ENCODE measurements at regions not wholly inside any gene's neighbourhood (a gene's known extent, or its start where the extent isn't known, plus 50 kb on each side); places are given as distances from the start of the nearest gene placed in this dataset.

DNA sequence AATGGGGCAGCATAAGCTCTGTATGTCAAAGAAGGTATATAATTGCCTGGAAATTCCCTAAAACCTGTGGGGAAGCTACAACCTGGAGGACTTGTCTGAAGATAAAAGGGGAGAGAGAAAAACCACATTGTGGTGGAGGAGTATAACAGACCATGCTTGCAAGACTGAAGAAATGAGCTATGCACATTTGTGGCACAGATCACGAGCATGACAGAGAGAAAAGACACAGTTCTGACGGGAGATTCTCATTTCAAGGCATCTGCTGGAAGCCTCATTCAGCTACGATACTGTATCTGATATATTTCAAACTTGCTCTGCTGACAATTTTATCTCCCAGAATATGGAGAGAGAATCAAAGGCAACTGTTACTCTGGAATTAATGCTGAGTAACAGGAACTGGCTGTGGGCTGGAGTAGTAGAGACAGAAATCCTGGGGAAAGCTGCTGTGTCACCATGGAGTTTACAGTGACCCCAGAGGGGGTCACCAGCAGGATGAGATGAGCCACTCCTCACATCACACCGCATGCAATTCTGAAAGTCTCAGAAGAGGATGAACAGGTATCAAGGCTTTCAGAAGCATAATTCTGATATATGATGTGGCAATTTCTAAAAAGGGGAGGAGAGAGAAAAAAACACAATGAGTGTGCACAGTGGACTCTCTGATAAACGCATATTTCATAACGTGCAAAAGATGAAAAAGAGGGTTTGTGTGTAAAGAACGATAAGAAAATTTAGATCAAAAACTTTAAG is 528.8 kb downstream of the IRX1 start:
- DNase-seq (no peak), ATAC-seq (no peak)
- intact Hi-C loops (cut with DNase I), result no loop called here
- Histone ChIP-seq H3K27ac (no peak overlapping the region), H3K36me3 (no peaks in the 10 kb centered on the region), H3K4me1 (no peaks in the 10 kb centered on the region), H3K9me3 (no peaks in the 10 kb centered on the region), H3K27me3 (no peaks in the 10 kb centered on the region), H3K4me3 (no peak overlapping the region)
- TF ChIP-seq POLR2A (IDR thresholded peaks at IDR 0.05), result no peak
- TF ChIP-seq, protein P1, sequence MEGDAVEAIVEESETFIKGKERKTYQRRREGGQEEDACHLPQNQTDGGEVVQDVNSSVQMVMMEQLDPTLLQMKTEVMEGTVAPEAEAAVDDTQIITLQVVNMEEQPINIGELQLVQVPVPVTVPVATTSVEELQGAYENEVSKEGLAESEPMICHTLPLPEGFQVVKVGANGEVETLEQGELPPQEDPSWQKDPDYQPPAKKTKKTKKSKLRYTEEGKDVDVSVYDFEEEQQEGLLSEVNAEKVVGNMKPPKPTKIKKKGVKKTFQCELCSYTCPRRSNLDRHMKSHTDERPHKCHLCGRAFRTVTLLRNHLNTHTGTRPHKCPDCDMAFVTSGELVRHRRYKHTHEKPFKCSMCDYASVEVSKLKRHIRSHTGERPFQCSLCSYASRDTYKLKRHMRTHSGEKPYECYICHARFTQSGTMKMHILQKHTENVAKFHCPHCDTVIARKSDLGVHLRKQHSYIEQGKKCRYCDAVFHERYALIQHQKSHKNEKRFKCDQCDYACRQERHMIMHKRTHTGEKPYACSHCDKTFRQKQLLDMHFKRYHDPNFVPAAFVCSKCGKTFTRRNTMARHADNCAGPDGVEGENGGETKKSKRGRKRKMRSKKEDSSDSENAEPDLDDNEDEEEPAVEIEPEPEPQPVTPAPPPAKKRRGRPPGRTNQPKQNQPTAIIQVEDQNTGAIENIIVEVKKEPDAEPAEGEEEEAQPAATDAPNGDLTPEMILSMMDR (IDR thresholded peaks at IDR 0.05), result no peak
- 30% methylated on average over 7 of the region's 7 CpGs for WGBS (ENCODE audit: insufficient coverage, low coverage, low lambda C conversion rate, missing lambda C conversion rate)

DNA sequence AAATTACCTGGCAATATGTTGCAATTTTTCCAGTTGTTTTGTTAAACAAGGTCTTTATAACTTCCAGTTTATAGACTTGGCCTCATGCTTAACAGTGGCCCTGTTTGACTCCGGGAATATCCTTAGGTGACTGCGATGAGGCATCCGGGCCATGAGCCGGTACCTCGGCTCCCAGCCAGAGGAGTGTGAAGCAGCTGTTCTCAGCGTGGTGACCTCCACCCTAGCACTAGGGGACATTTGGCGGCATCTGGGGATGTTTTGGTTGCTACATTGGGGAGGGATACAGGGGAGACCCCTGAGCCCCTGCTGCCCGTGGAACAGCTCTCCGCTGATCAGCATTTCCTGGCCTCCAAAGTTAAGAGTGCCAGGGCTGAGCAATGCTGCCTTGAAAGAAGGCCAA is 533.4 kb downstream of the IRX1 start:
- intact Hi-C loops (cut with DNase I), result no loop called here
- Histone ChIP-seq H3K36me3 (no peaks in the 10 kb centered on the region), H3K4me1 (no peaks in the 10 kb centered on the region), H3K9me3 (no peaks in the 10 kb centered on the region), H3K4me3 (no peak overlapping the region), H3K27ac (no peak overlapping the region), H3K27me3 (no peaks in the 10 kb centered on the region)
- no peak for DNase-seq
- ATAC-seq, result no peak
- 72% methylated on average over 3 of the region's 9 CpGs for WGBS (ENCODE audit: insufficient coverage, low coverage, low lambda C conversion rate, missing lambda C conversion rate)
- TF ChIP-seq, protein P1 (IDR thresholded peaks at IDR 0.05), result no peak
- no peak for TF ChIP-seq POLR2A (IDR thresholded peaks at IDR 0.05)

DNA sequence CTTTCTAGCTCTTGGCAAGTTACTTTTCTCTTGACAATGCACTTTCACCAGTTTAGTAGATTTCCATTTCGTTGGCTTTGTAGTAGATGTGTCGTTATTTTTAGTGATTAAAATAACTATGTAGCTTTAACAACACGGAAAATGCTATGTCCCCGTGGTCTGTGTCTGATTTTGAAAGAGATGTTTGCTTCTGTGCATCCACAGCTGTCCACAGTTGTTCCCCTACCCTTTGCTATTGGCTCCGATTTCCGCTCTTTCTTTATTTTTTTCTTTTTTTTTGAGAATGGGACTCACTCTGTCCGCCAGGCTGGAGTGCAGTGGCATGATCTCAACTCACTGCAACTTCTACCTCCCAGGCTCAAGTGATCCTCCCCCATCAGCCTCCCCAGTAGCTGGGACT is 533.9 kb downstream of the IRX1 start:
- DNase-seq, result no peak
- H3K27me3 ChIP-seq, result no peaks in the 10 kb centered on the region
- ATAC-seq, result no peak
- TF ChIP-seq, protein P1 (IDR thresholded peaks at IDR 0.05), result no peak
- TF ChIP-seq POLR2A (IDR thresholded peaks at IDR 0.05), result no peak
- intact Hi-C loops (cut with DNase I), result no loop called here
- H3K27ac ChIP-seq, result no peak overlapping the region
- H3K4me1 ChIP-seq, result no peaks in the 10 kb centered on the region
- WGBS (ENCODE audit: insufficient coverage, low coverage, low lambda C conversion rate, missing lambda C conversion rate), result 45% methylated on average over 7 of the region's 7 CpGs
- no peaks in the 10 kb centered on the region for H3K36me3 ChIP-seq
- H3K9me3 ChIP-seq, result no peaks in the 10 kb centered on the region
- H3K4me3 ChIP-seq, result no peak overlapping the region

DNA sequence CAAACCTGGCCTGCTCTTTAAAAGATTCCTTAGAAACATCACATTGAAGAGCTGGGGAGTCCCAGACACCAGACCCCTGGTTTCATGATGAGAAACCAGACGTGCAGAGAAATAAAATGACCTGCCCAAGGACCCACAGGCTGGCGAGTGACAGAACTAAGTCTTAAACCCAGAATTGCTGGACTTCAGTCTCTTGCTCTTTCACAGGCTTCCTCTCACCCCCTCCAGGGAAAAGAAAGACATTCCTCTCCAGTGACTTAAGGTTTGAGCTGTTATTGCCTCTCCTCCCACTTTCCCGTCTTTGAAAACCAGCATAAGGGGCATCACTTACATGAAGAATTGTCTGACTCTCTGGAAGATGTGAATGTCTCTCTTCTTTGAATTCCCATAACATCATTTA is 535.2 kb downstream of the IRX1 start:
- ATAC-seq (no peak), DNase-seq (no peak)
- Histone ChIP-seq H3K27ac (no peak overlapping the region), H3K27me3 (no peaks in the 10 kb centered on the region), H3K36me3 (no peaks in the 10 kb centered on the region), H3K9me3 (no peaks in the 10 kb centered on the region), H3K4me3 (no peak overlapping the region), H3K4me1 (no peaks in the 10 kb centered on the region)
- WGBS (ENCODE audit: insufficient coverage, low coverage, low lambda C conversion rate, missing lambda C conversion rate), result 45% methylated on average over 3 of the region's 3 CpGs
- TF ChIP-seq, protein P1 (IDR thresholded peaks at IDR 0.05), result no peak
- TF ChIP-seq POLR2A (IDR thresholded peaks at IDR 0.05), result no peak
- intact Hi-C loops (cut with DNase I), result no loop called here
